HG03571 (cell line): ENCODE measurements at regions not wholly inside any gene's neighbourhood (a gene's known extent, or its start where the extent isn't known, plus 50 kb on each side); places are given as distances from the start of the nearest gene placed in this dataset.
"Not testable (repeated sequence)": the region's sequence is repeated elsewhere in the genome, so short reads cannot be mapped to it uniquely, and the experiment has no call there.

Experiments used
- ATAC-seq: cut with Tn5 transposase; IDR thresholded peaks from one replicate; pipeline ENCODE4 v1.9.1; 2021; ENCODE audit not compliant: unreplicated experiment

- ATAC-seq = no peak
These were observed 90.3 kb upstream of the ERCC6L2 start for GRCh38 chr9:95785209-95785608.

GRCh38 chr9:95784318-95784717 is 91.2 kb upstream of the ERCC6L2 start:
- no peak for ATAC-seq

GRCh38 chr9:95783426-95783975 is 92.0 kb upstream of the ERCC6L2 start:
- no peak for ATAC-seq

- no peak for ATAC-seq
These were observed 94.7 kb upstream of the ERCC6L2 start for GRCh38 chr9:95780751-95781150.

GRCh38 chr9:95780121-95780520 is 95.4 kb upstream of the ERCC6L2 start:
- no peak for ATAC-seq

GRCh38 chr9:95779597-95779996 is 95.9 kb upstream of the ERCC6L2 start:
- ATAC-seq = not testable (repeated sequence)

GRCh38 chr9:95778957-95779356 is 96.5 kb upstream of the ERCC6L2 start:
- no peak for ATAC-seq

- no peak for ATAC-seq
These were observed 98.4 kb upstream of the ERCC6L2 start for GRCh38 chr9:95777136-95777535.

- no peak for ATAC-seq
These were observed 99.3 kb upstream of the ERCC6L2 start for GRCh38 chr9:95776176-95776575.

- no peak for ATAC-seq
These were observed 100.3 kb upstream of the ERCC6L2 start for GRCh38 chr9:95775191-95775590.

GRCh38 chr9:95773053-95773418 is 102.5 kb upstream of the ERCC6L2 start:
- ATAC-seq = no peak

GRCh38 chr9:95772320-95773052 is 103.0 kb upstream of the ERCC6L2 start:
- no peak for ATAC-seq

GRCh38 chr9:95771556-95772246 is 103.8 kb upstream of the ERCC6L2 start:
- ATAC-seq = no peak

GRCh38 chr9:95770653-95771131 is 104.8 kb upstream of the ERCC6L2 start:
- ATAC-seq = no peak

GRCh38 chr9:95769909-95770433 is 105.5 kb upstream of the ERCC6L2 start:
- ATAC-seq = no peak

- no peak for ATAC-seq
These were observed 106.0 kb upstream of the ERCC6L2 start for GRCh38 chr9:95769473-95769872.

- no peak for ATAC-seq
These were observed 108.6 kb upstream of the ERCC6L2 start for GRCh38 chr9:95766906-95767305.

GRCh38 chr9:95764533-95765319 is 110.8 kb upstream of the ERCC6L2 start:
- no peak for ATAC-seq

- no peak for ATAC-seq
These were observed 111.5 kb upstream of the ERCC6L2 start for GRCh38 chr9:95763983-95764382.

GRCh38 chr9:95763006-95763405 is 112.5 kb upstream of the ERCC6L2 start:
- ATAC-seq = no peak

- no peak for ATAC-seq
These were observed 113.2 kb upstream of the ERCC6L2 start for GRCh38 chr9:95762322-95762721.
